Esophagus (tissue), 2 donors: ENCODE measurements at regions not wholly inside any gene's neighbourhood (a gene's known extent, or its start where the extent isn't known, plus 50 kb on each side); places are given as distances from the start of the nearest gene placed in this dataset.

Experiments
- H3K27ac ChIP-seq, 2 donors: one replicate each; pipeline ENCODE4 v1.5.1; 2013; ENCODE audit warnings: low read depth in 2 of 2, mild to moderate bottlenecking in 2 of 2, inconsistent platforms in 1 of 2, low read length in 1 of 2, moderate library complexity in 1 of 2
- H3K27me3 ChIP-seq, 2 donors: one replicate each; pipeline ENCODE4 v1.6.1; 2013; ENCODE audit warnings: low read length in 2 of 2, control low read depth in 1 of 2, mild to moderate bottlenecking in 1 of 2; ENCODE audit not compliant: insufficient read depth in 2 of 2, control insufficient read depth in 1 of 2
- H3K36me3 ChIP-seq, 2 donors: one replicate each; pipeline ENCODE4 v1.6.1; 2013; ENCODE audit warnings: low read length in 1 of 2; ENCODE audit not compliant: control insufficient read depth in 2 of 2, insufficient read depth in 2 of 2
- H3K4me1 ChIP-seq, 2 donors: one replicate each; pipeline ENCODE4 v1.6.1; 2013; ENCODE audit warnings: low read length in 1 of 2; ENCODE audit not compliant: control insufficient read depth in 2 of 2, insufficient read depth in 2 of 2
- H3K4me3 ChIP-seq, 2 donors: one replicate each; pipeline ENCODE4 v1.5.1; 2013; ENCODE audit warnings: low read length in 2 of 2, mild to moderate bottlenecking in 2 of 2, low read depth in 1 of 2, moderate library complexity in 1 of 2
- H3K9me3 ChIP-seq, 2 donors: one replicate each; pipeline ENCODE4 v1.6.1; 2013; ENCODE audit warnings: mild to moderate bottlenecking in 2 of 2, low read depth in 1 of 2, low read length in 1 of 2, moderate library complexity in 1 of 2; ENCODE audit not compliant: control insufficient read depth in 2 of 2, insufficient read depth in 1 of 2
- WGBS, 2 donors: extraction: QIAGEN DNeasy Blood & Tissue Kit; methylation state at CpG; one replicate each; pipeline ENCODE4 v1.1.7; 2013; 5-methylcytosine and 5-hydroxymethylcytosine counted together
- donor health status: healthy with polysubstance abuse.
- donor health status: Bipolar disorder and iron deficiency.

DNA sequence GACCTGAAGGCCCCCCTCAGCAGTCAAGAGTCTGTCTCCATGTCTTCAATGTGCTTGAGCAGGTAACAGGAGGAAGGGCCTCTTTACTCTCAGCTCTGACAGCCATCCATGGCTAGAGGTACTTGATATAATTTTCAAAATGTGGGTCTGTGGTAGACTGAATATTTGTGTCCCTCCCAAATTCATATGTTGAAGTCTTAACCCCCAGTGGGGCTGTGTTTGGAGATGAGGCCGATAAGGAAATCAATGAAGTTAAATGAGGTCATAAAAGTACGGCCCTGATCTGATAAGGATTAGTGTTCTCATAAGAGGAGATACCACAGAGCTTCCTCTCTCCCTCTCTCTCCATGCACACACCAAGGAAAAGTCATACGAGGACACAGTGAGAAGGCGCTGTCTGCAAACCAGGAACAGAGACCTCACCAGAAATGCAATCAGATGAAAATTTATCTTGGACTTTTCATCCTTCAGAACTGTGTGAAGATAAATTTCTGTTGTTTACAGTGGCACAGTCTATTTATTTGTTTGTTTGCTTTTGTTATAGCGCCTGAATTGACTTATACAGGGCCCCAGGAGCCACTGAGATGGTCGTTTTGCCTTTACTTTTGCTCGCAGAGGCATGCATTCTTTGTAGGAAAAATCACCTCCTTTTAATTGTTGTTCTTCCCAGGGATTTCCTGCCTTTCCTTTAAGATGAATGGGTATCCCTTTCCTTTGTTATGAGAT is 274.8 kb upstream of the TRIB2 start:
- H3K27me3 ChIP-seq: no peaks in the 10 kb centered on the region
- H3K4me1 ChIP-seq: peaks cover 0 to 2% of the 10 kb centered on the region in 2 donors
- H3K36me3 ChIP-seq: no peaks in the 10 kb centered on the region
- WGBS, 2 donors: 75 to 80% methylated on average over 7 of the region's 7 CpGs
- no peak overlapping the region for H3K27ac ChIP-seq
- H3K9me3 ChIP-seq: no peaks in the 10 kb centered on the region
- H3K4me3 ChIP-seq: no peak overlapping the region

DNA sequence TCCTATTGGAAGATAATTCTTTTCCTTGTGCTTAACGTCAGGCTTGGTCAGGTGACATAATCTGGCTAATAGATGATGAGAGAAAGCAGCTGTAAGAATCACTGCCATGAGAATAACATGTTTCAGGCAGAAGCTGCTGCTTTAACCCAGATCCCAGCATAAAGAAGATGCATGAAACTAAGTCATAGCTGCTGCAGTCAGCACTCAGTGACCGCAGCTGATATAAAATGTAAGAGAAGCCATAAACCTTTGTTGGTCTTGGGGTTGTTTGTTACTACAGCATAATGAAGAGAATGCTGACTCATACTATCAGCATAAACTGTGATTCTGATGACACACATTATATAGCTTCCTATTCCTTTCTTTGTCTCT is 274.3 kb upstream of the TRIB2 start:
- Histone ChIP-seq H3K36me3 (no peaks in the 10 kb centered on the region), H3K27ac (no peak overlapping the region), H3K27me3 (no peaks in the 10 kb centered on the region), H3K9me3 (no peaks in the 10 kb centered on the region), H3K4me3 (no peak overlapping the region), H3K4me1 (peaks cover 0 to 2% of the 10 kb centered on the region in 2 donors)
- 65 to 67% methylated on average over 2 of the region's 2 CpGs for WGBS, 2 donors

DNA sequence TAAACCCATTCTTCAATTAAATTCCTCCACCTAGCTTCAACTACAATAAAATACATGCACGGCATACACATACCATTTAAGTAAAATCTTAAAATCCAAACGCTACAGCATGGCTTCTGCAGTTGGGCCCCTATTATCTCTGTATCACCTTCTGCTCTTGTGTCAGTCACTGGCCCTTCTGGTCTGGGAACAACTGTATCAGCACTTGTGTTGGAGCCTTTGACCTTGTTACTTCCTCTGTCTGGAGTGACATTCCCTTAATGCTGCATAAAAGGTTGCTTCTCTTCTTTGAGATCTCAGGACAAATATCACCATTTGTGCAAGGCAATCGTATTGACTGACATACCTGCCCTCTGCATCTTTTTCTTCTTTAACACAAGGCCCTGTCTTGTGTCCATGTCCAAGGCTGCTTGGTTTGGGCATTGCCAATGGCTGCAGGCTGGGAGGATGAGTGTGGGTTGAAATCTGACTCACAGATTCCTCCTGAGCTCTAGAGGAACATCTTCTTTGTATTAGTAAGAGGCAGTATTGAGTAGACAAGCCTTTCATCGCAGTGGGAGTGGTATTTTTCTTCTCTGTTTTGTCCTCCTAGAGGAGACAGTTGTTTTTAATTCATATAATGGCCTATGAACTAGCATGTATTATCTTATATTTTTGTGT is 267.8 kb upstream of the TRIB2 start:
- Histone ChIP-seq H3K4me1 (no peaks in the 10 kb centered on the region), H3K4me3 (no peak overlapping the region), H3K27me3 (no peaks in the 10 kb centered on the region), H3K9me3 (no peaks in the 10 kb centered on the region), H3K36me3 (no peaks in the 10 kb centered on the region), H3K27ac (no peak overlapping the region)
- 93 to 94% methylated on average over 4 of the region's 4 CpGs for WGBS, 2 donors

DNA sequence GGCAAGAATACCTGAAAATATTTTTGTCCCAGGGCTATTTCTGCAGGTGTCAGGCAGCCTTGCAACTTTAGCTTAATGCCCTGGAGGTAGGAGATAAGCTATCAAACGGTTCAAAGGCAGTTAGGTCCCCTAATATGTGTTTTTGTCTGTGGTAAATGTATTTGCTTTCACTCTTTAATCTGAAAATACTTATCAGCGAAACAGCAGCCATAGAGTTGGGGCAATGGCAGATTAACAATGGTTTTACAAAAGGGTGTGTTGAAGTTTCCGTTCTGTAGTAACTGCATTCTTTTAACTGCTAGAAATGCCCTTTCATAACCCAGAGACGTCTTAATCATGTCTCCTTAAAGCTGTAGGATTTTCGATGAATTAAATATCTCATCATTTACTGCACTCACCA is 265.0 kb upstream of the TRIB2 start:
- H3K27me3 ChIP-seq: no peaks in the 10 kb centered on the region
- no peaks in the 10 kb centered on the region for H3K36me3 ChIP-seq
- H3K9me3 ChIP-seq: no peaks in the 10 kb centered on the region
- no peak overlapping the region for H3K4me3 ChIP-seq
- no peaks in the 10 kb centered on the region for H3K4me1 ChIP-seq
- WGBS, 2 donors: 22% methylated on average over 5 of the region's 5 CpGs
- no peak overlapping the region for H3K27ac ChIP-seq

DNA sequence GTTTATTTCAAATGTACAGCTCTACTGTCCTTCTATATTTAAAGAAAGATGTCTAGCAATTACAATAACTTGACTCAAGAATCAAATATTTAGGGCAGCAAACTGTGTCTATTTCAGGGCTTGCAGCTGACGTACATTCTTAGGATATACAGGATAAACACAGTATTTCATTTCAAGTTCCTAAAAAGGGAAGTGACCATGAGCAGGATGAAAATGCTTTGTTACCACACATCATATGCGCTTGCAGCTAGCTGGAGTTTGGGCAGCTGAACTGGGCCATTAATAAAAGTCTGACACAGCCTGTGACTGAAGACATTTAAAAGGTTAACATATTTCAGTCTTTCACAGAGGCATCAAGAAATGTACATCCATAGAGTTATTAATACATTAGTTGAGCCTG is 264.6 kb upstream of the TRIB2 start:
- H3K9me3 ChIP-seq: no peaks in the 10 kb centered on the region
- H3K4me3 ChIP-seq: no peak overlapping the region

DNA sequence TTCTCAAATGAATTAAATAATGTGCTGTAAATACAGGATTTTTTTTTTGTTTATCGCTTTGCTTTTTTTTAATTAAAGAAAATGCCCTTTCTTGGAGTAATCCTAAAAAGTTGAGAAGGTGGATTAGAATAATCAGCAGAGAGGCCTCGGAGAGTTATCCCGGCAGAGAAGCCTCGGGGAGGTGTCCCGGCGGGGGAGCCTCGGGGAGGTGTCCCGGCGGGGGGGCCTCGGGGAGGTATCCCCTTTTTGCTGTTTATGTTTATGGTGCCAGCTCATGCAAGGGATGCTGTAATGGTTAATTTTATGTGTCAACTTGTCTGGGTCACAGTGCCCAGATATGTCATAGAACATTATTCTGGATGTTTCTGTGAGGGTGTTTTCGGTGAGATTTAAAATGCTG is 263.0 kb upstream of the TRIB2 start:
- Histone ChIP-seq H3K36me3 (no peaks in the 10 kb centered on the region), H3K27me3 (no peaks in the 10 kb centered on the region), H3K4me1 (no peaks in the 10 kb centered on the region), H3K4me3 (no peak overlapping the region), H3K9me3 (no peaks in the 10 kb centered on the region), H3K27ac (no peak overlapping the region)
- 89 to 95% methylated on average over 11 of the region's 11 CpGs for WGBS, 2 donors

More for the DNA sequence above, 264.6 kb upstream of the TRIB2 start:
- WGBS, 2 donors: 55 to 62% methylated on average over 2 of the region's 2 CpGs
- Histone ChIP-seq H3K27me3 (no peaks in the 10 kb centered on the region), H3K27ac (no peak overlapping the region), H3K4me1 (no peaks in the 10 kb centered on the region), H3K36me3 (no peaks in the 10 kb centered on the region)

DNA sequence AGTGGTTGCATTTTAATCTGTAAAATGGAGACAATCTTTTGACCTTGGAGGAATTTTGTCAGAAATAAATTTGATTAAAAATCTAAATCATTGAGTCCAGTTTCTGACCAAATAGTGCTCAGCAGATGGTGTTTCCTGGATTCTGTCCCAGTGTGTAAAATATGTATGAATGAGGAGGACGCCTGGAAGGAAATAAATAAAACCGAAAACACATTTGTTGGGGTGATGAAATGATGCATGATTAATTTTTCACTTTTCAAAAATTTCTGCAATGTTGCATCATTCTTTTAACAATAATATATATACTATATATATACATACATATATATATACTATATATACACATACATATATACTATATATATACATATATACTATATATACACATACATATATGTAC is 261.1 kb upstream of the TRIB2 start:
- Histone ChIP-seq H3K4me3 (no peak overlapping the region), H3K27me3 (no peaks in the 10 kb centered on the region), H3K36me3 (no peaks in the 10 kb centered on the region), H3K27ac (no peak overlapping the region), H3K9me3 (no peaks in the 10 kb centered on the region), H3K4me1 (no peaks in the 10 kb centered on the region)
- WGBS, 2 donors: 46 to 61% methylated on average over 2 of the region's 2 CpGs

DNA sequence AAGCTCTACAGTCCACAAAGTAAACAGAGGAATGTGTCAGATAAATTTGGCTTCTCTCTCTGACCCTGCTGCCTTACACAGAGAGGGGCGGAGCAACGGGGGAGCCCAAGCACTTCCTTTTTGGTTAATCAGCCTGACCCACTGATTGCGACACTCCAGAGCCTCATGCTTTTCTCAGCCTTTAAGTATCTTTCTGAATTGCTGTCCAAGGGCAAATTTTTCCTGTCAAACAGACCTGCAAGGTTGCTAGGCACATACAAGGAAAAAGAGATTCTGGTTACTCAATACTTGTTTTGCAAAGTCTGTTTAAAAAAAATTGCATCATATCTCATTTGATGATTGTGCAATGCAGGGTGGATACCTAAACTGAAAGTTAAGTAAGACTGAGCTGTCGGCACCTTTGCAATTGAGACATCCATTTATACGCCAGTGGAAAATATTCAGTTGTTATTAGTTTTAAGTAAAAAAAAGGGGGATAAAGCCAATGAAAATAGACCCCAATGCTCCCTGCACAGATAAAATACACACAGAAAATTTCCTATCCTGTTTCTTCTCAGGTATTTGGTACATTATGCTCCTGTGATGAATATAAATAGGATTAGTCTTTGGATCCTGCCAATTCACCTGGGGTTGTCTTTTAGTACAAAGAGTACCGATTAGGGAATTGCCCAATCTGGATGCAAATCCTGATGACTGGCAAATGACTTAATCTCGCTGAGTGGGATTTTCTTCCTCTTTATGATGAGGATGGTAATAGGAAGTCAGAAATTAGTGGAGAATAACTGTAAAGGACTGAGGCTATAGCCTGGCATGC is 260.2 kb upstream of the TRIB2 start:
- H3K27me3 ChIP-seq: no peaks in the 10 kb centered on the region
- 13 to 18% methylated on average over 7 of the region's 7 CpGs for WGBS, 2 donors

DNA sequence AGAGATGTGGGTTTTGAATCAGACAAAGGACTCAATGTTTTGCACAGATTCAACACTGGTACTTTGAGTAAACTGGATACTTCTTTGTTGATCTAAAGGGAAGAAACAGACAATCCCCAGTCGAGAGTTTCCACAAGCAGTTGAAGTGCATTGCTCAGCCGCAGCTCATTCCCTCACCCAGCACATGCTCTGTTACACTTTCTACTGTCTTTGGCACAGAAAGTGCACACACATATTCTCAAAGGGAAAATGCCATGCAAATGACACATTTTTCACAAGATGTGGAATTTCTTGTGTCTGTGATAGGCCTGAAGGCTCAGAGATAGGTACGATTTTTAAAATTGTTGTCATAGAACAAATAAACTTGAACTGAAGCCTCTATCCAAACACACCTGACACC is 258.9 kb upstream of the TRIB2 start:
- no peaks in the 10 kb centered on the region for H3K27me3 ChIP-seq
- H3K9me3 ChIP-seq: no peaks in the 10 kb centered on the region
- H3K27ac ChIP-seq: peak overlapping the region in 1 of 2 donors; percentile 13
- H3K36me3 ChIP-seq: no peaks in the 10 kb centered on the region
- H3K4me1 ChIP-seq: no peaks in the 10 kb centered on the region
- 74 to 85% methylated on average over 3 of the region's 3 CpGs for WGBS, 2 donors
- H3K4me3 ChIP-seq: no peak overlapping the region

More for the DNA sequence above, 260.2 kb upstream of the TRIB2 start:
- no peaks in the 10 kb centered on the region for H3K36me3 ChIP-seq
- H3K4me3 ChIP-seq: peak overlapping the region in 1 of 2 donors; percentile 33
- no peaks in the 10 kb centered on the region for H3K4me1 ChIP-seq
- H3K9me3 ChIP-seq: no peaks in the 10 kb centered on the region
- peak overlapping the region; percentile 61 to 82 for H3K27ac ChIP-seq
